PFSK-1 (cell line): ENCODE measurements at regions not wholly inside any gene's neighbourhood (a gene's known extent, or its start where the extent isn't known, plus 50 kb on each side); places are given as distances from the start of the nearest gene placed in this dataset.

ENCODE experiments used
- FOXP2 ChIP-seq: optimal IDR thresholded peaks from 2 replicates; pipeline ENCODE3; 2011; ENCODE audit warnings: borderline replicate concordance, control low read depth, inconsistent platforms; ENCODE audit not compliant: insufficient read depth; ENCODE audit errors: extremely low read length, extremely low read depth
- POLR2AphosphoS5 ChIP-seq: IDR thresholded peaks from 2 replicates; pipeline ENCODE4 v1.6.1; 2012; ENCODE audit warnings: low read depth, mild to moderate bottlenecking, control low read depth, low read length, moderate library complexity
- REST ChIP-seq, 2 experiments: IDR thresholded peaks; 2 replicates each; pipeline versions ENCODE4 v1.6.1 to v1.8.0; 2011 to 2012; ENCODE audit warnings: low read depth in 2 of 2, low read length in 2 of 2, control low read depth in 1 of 2, inconsistent platforms in 1 of 2, mild to moderate bottlenecking in 1 of 2, moderate library complexity in 1 of 2; ENCODE audit not compliant: insufficient read depth in 1 of 2
- SIN3A ChIP-seq: IDR thresholded peaks from 2 replicates; pipeline ENCODE4 v1.6.1; 2012; ENCODE audit warnings: mild to moderate bottlenecking, low read length, moderate library complexity, borderline replicate concordance; ENCODE audit not compliant: insufficient read depth
- TAF1 ChIP-seq: IDR thresholded peaks from 2 replicates; pipeline ENCODE4 v1.6.1; 2012; ENCODE audit warnings: low read length, control low read depth, borderline replicate concordance; ENCODE audit not compliant: insufficient read depth

- no peak for TF ChIP-seq POLR2AphosphoS5
- no peak for TF ChIP-seq FOXP2
- no peak for TF ChIP-seq REST (IDR thresholded peaks at IDR 0.05; ENCODE audit: insufficient read depth in 1 of 2, low read depth in 2 of 2, low read length in 2 of 2)
- TF ChIP-seq SIN3A, result no peak
- no peak for TF ChIP-seq TAF1
Observed at GRCh38 chr18:55031164-55031563, 71.9 kb upstream of the CCDC68 start.

GRCh38 chr18:55024564-55024963, 65.3 kb upstream of the CCDC68 start:
- TF ChIP-seq SIN3A (no peak), TAF1 (no peak), POLR2AphosphoS5 (no peak), REST (IDR thresholded peaks at IDR 0.05; ENCODE audit: insufficient read depth in 1 of 2, low read depth in 2 of 2, low read length in 2 of 2) (no peak), FOXP2 (no peak)

GRCh38 chr18:55018602-55019001, 59.3 kb upstream of the CCDC68 start:
- TF ChIP-seq POLR2AphosphoS5 (no peak), SIN3A (no peak), TAF1 (no peak), REST (IDR thresholded peaks at IDR 0.05; ENCODE audit: insufficient read depth in 1 of 2, low read depth in 2 of 2, low read length in 2 of 2) (no peak), FOXP2 (no peak)

GRCh38 chr18:55014095-55014494, 54.8 kb upstream of the CCDC68 start:
- TF ChIP-seq REST (IDR thresholded peaks at IDR 0.05; ENCODE audit: insufficient read depth in 1 of 2, low read depth in 2 of 2, low read length in 2 of 2) (no peak), FOXP2 (no peak), SIN3A (no peak), TAF1 (no peak), POLR2AphosphoS5 (no peak)

- TF ChIP-seq POLR2AphosphoS5, result no peak
Observed at GRCh38 chr18:55013685-55014084, 54.4 kb upstream of the CCDC68 start.

- TF ChIP-seq SIN3A (no peak), POLR2AphosphoS5 (no peak), FOXP2 (no peak)
Observed at GRCh38 chr18:55013086-55013485, 53.8 kb upstream of the CCDC68 start.
